DND-41 (cell line): ENCODE measurements at regions not wholly inside any gene's neighbourhood (a gene's known extent, or its start where the extent isn't known, plus 50 kb on each side); places are given as distances from the start of the nearest gene placed in this dataset.

Experiments used
- ATAC-seq: fragments of 200-7000 bp; cut with Tn5 transposase; 3 replicates; pipeline ENCODE4 v1.9.1; 2021; ENCODE audit warnings: low read depth; ENCODE audit not compliant: insufficient read depth
- DNase-seq: peaks from one replicate; pipeline ENCODE4 v3.0.0-alpha.2; 2020
- H2AFZ ChIP-seq: 2 replicates; pipeline ENCODE4 v1.6.0; 2012; ENCODE audit warnings: low read depth, low read length
- H3K27ac ChIP-seq: 2 replicates; pipeline ENCODE4 v1.5.1; 2012; ENCODE audit warnings: low read length, inconsistent platforms
- H3K27me3 ChIP-seq: fragments of 200-600 bp; sonication (generic); 2 replicates; pipeline ENCODE4 v1.6.0; 2012; ENCODE audit warnings: low read length, mild to moderate bottlenecking, inconsistent platforms; ENCODE audit not compliant: insufficient read depth, poor library complexity
- H3K36me3 ChIP-seq: 2 replicates; pipeline ENCODE4 v1.5.1; 2012; ENCODE audit warnings: low read length, inconsistent platforms; ENCODE audit not compliant: insufficient read depth
- H3K4me1 ChIP-seq: 2 replicates; pipeline ENCODE4 v1.5.1; 2012; ENCODE audit warnings: mild to moderate bottlenecking, low read length; ENCODE audit not compliant: insufficient read depth
- H3K4me2 ChIP-seq: 2 replicates; pipeline ENCODE4 v1.6.0; 2012; ENCODE audit warnings: mild to moderate bottlenecking, moderate library complexity, low read length, inconsistent platforms; ENCODE audit not compliant: insufficient read depth
- H3K4me3 ChIP-seq, 2 experiments: fragments of 200-600 bp in 1 of 2; shearing (Covaris generic) in 1 of 2; 2 replicates each; pipeline ENCODE4 v1.5.1; 2012 to 2016; ENCODE audit warnings: inconsistent platforms in 2 of 2, low read length in 2 of 2, mild to moderate bottlenecking in 2 of 2, low read depth in 1 of 2, moderate library complexity in 1 of 2
- H3K79me2 ChIP-seq: 2 replicates; pipeline ENCODE4 v1.6.0; 2012; ENCODE audit warnings: low read length, inconsistent platforms; ENCODE audit not compliant: insufficient read depth
- H3K9ac ChIP-seq: 2 replicates; pipeline ENCODE4 v1.6.0; 2012; ENCODE audit warnings: low read depth, mild to moderate bottlenecking, inconsistent platforms, low read length, moderate library complexity
- H3K9me3 ChIP-seq: 2 replicates; pipeline ENCODE4 v1.5.1; 2012; ENCODE audit warnings: low read length, moderate library complexity, mild to moderate bottlenecking, inconsistent platforms; ENCODE audit not compliant: insufficient read depth, severe bottlenecking
- H4K20me1 ChIP-seq: 2 replicates; pipeline ENCODE4 v1.6.0; 2012; ENCODE audit warnings: low read length; ENCODE audit not compliant: insufficient read depth
- CTCF ChIP-seq: IDR thresholded peaks from 2 replicates; pipeline ENCODE4 v1.5.1; 2012; ENCODE audit warnings: borderline replicate concordance, low read length, moderate library complexity, mild to moderate bottlenecking; ENCODE audit not compliant: poor library complexity, severe bottlenecking; ENCODE audit errors: extremely low read depth
- EZH2 ChIP-seq: IDR thresholded peaks from 3 replicates; pipeline ENCODE4 v1.6.1; 2012; ENCODE audit warnings: borderline replicate concordance, low read depth, mild to moderate bottlenecking, moderate library complexity, low read length, inconsistent platforms; ENCODE audit not compliant: severe bottlenecking

GRCh38 chr11:13837286-13837685 lies 125.2 kb upstream of the SPON1 start:
- Histone ChIP-seq H3K4me2 (no peak overlapping the region), H3K9me3 (no peaks in the 10 kb centered on the region), H3K79me2 (no peaks in the 10 kb centered on the region), H3K9ac (no peak overlapping the region), H3K27me3 (no peaks in the 10 kb centered on the region), H3K27ac (no peak overlapping the region), H2AFZ (no peak overlapping the region), H3K4me1 (no peaks in the 10 kb centered on the region), H3K36me3 (no peaks in the 10 kb centered on the region), H4K20me1 (no peaks in the 10 kb centered on the region), H3K4me3 (no peak overlapping the region)
- DNase-seq (no peak), ATAC-seq (no peak)
- TF ChIP-seq CTCF (no peak), EZH2 (no peak)

- Histone ChIP-seq H3K27ac (no peak overlapping the region), H3K79me2 (no peaks in the 10 kb centered on the region), H2AFZ (no peak overlapping the region), H3K4me2 (no peak overlapping the region), H3K9me3 (no peaks in the 10 kb centered on the region), H3K4me3 (no peak overlapping the region), H3K36me3 (no peaks in the 10 kb centered on the region), H4K20me1 (no peaks in the 10 kb centered on the region), H3K9ac (no peak overlapping the region), H3K27me3 (no peaks in the 10 kb centered on the region), H3K4me1 (no peaks in the 10 kb centered on the region)
- no peak for TF ChIP-seq CTCF
- TF ChIP-seq EZH2, result no peak
- ATAC-seq (no peak), DNase-seq (no peak)
Observed at GRCh38 chr11:13841393-13841792, 121.1 kb upstream of the SPON1 start.

- DNase-seq, result no peak
- Histone ChIP-seq H3K27ac (no peak overlapping the region), H3K9me3 (no peaks in the 10 kb centered on the region), H3K36me3 (no peaks in the 10 kb centered on the region), H3K4me2 (no peak overlapping the region), H2AFZ (no peak overlapping the region), H3K4me3 (no peak overlapping the region), H4K20me1 (no peaks in the 10 kb centered on the region), H3K27me3 (peaks cover 10% of the 10 kb centered on the region), H3K9ac (no peak overlapping the region), H3K79me2 (no peaks in the 10 kb centered on the region), H3K4me1 (no peaks in the 10 kb centered on the region)
- no peak for ATAC-seq
- TF ChIP-seq EZH2, result no peak
- TF ChIP-seq CTCF, result no peak
Observed at GRCh38 chr11:13848031-13848430, 114.5 kb upstream of the SPON1 start.
